ENCODE measurements at regions not wholly inside any gene's neighbourhood (a gene's known extent, or its start where the extent isn't known, plus 50 kb on each side); places are given as distances from the start of the nearest gene placed in this dataset.

- Histone ChIP-seq H3K9ac (replicated peaks; ENCODE audit: extremely low read depth, insufficient read depth, low read length) (no peak overlapping the region), H3K9me3 (replicated peaks; ENCODE audit: control insufficient read depth, insufficient read depth, low read length) (no peaks in the 10 kb centered on the region), H3K9me1 (replicated peaks; ENCODE audit: control insufficient read depth, extremely low read depth, insufficient read depth, low read length) (no peaks in the 10 kb centered on the region), H3K79me2 (ENCODE audit: control insufficient read depth, insufficient read depth, low read length) (no peaks in the 10 kb centered on the region), H4K20me1 (replicated peaks; ENCODE audit: control insufficient read depth, extremely low read depth, insufficient read depth, low read length) (no peaks in the 10 kb centered on the region), H2AFZ (ENCODE audit: low read depth, low read length) (no peak overlapping the region), H3K4me1 (ENCODE audit: control insufficient read depth, extremely low read depth, insufficient read depth, low read length) (no peaks in the 10 kb centered on the region), H3K4me3 (replicated peaks in 1 of 3; ENCODE audit: insufficient read depth in 1 of 3, low read depth in 1 of 3, low read length in 3 of 3) (no peak overlapping the region), H3K4me2 (ENCODE audit: insufficient read depth, low read length) (no peak overlapping the region), H3K27me3 (ENCODE audit: control insufficient read depth in 2 of 2, insufficient read depth in 2 of 2, low read length in 2 of 2) (no peaks in the 10 kb centered on the region), H3K27ac (ENCODE audit: insufficient read depth, low read depth, low read length) (no peak overlapping the region), H3K36me3 (ENCODE audit: control insufficient read depth in 2 of 2, extremely low read depth in 1 of 2, insufficient read depth in 2 of 2, low read length in 2 of 2) (no peaks in the 10 kb centered on the region)
- no TSS peak for BruUV-seq (replicated peaks)
- no peak for FAIRE-seq
- ChIA-PET CTCF (interaction anchor here (0.6 kb wide), 1 partner anchor 19 kb away, joined by 4 read pairs; no protein-coding TSS in a partner anchor), POLR2A (no interaction called here)
- TF ChIP-seq MYC (IDR thresholded peaks at IDR 0.05; ENCODE audit: low read depth, low read length), result no peak
- TF ChIP-seq FOS (IDR thresholded peaks at IDR 0.05; ENCODE audit: borderline replicate concordance, insufficient read depth, low read length), result no peak
- TF ChIP-seq JUN (IDR thresholded peaks at IDR 0.05; ENCODE audit: borderline replicate concordance, insufficient read depth, insufficient read length, low read depth), result no peak
- no peak for TF ChIP-seq EZH2 (IDR thresholded peaks at IDR 0.05; ENCODE audit: borderline replicate concordance, low read depth, low read length, severe bottlenecking)
- no peak for TF ChIP-seq GATA2 (IDR thresholded peaks at IDR 0.05; ENCODE audit: insufficient read depth, insufficient read length, low read depth, low read length)
- no peak for TF ChIP-seq MAX (IDR thresholded peaks at IDR 0.05; ENCODE audit: insufficient read depth, insufficient read length)
- TF ChIP-seq POLR2A (IDR thresholded peaks at IDR 0.05; ENCODE audit: low read depth, low read length), result no peak
- no peak for TF ChIP-seq POLR2AphosphoS5 (IDR thresholded peaks at IDR 0.05; ENCODE audit: insufficient read depth, low read depth, low read length)
- TF ChIP-seq CTCF (IDR thresholded peaks at IDR 0.05; ENCODE audit: extremely low read depth in 1 of 2, insufficient read depth in 1 of 2, low read depth in 1 of 2, low read length in 2 of 2), result no peak
- intact Hi-C loops (cut with micrococcal nuclease) (no loop called here), dilution Hi-C loops (cut with MboI; ENCODE audit: extremely low pct_ligation_motif_present, low sequenced_read_pairs) (no loop called here)
- DNase-seq (ENCODE audit: low read depth, low spot score), result no peak
Observed at GRCh38 chr6:87754828-87755227, 52.8 kb upstream of the AKIRIN2 start.
